ENCODE measurements at regions not wholly inside any gene's neighbourhood (a gene's known extent, or its start where the extent isn't known, plus 50 kb on each side); places are given as distances from the start of the nearest gene placed in this dataset.

DNA sequence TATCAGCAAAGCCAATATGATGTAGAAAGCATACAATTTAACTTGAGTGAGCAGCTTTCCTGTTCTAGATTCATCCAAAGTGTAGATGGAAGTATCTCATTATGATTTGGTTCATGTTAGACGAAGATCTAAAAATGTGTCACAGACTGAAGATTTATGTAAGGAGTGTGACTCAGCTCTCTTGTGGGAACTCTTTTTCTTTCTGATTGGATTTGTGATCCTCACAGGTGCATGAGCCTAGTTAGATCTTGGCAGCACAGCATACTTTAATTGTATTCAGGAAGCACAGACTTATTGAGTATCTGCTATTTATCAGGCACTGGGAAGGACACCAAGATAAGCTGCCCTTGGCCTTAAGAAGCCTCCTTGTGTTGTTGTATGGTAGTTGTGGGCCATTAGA, 147.1 kb downstream of the C11orf91 start:
- TF ChIP-seq, protein P1, sequence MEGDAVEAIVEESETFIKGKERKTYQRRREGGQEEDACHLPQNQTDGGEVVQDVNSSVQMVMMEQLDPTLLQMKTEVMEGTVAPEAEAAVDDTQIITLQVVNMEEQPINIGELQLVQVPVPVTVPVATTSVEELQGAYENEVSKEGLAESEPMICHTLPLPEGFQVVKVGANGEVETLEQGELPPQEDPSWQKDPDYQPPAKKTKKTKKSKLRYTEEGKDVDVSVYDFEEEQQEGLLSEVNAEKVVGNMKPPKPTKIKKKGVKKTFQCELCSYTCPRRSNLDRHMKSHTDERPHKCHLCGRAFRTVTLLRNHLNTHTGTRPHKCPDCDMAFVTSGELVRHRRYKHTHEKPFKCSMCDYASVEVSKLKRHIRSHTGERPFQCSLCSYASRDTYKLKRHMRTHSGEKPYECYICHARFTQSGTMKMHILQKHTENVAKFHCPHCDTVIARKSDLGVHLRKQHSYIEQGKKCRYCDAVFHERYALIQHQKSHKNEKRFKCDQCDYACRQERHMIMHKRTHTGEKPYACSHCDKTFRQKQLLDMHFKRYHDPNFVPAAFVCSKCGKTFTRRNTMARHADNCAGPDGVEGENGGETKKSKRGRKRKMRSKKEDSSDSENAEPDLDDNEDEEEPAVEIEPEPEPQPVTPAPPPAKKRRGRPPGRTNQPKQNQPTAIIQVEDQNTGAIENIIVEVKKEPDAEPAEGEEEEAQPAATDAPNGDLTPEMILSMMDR (IDR thresholded peaks at IDR 0.05 in 8 of 11, conservative IDR thresholded peaks at IDR 0.05 in 3 of 11): no peak
- TF ChIP-seq POLR2A (IDR thresholded peaks at IDR 0.05): no peak
- TF ChIP-seq POLR2AphosphoS5 (IDR thresholded peaks at IDR 0.05): no peak

All from spleen (tissue), 7 donors.